ENCODE measurements at regions not wholly inside any gene's neighbourhood (a gene's known extent, or its start where the extent isn't known, plus 50 kb on each side); places are given as distances from the start of the nearest gene placed in this dataset.

DNA sequence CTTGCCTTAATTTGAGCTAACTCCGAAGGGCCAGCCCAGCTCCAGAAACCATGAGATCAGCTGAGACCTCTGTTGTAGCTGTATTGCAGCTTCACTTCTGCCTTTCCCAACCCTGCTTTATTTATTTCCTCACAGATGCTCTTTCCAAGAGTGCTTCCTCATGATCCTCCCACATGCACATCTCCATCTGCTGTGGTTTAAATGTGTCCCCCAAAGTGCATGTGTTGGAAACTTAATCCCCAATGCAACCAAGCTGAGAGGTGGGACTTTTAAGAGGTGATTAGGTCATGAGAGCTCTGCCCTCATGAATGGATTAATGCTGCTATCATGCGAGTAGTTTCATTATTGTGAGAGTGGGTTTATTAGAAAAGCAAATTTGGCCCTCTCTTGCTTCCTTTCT lies 164.4 kb upstream of the TAB2 start:
- H3K27ac ChIP-seq, result no peak overlapping the region
- intact Hi-C loops (cut with DNase I), result no loop called here
- 53 to 75% (median 69%) methylated on average over 2 of the region's 2 CpGs for WGBS, 4 donors
- TF ChIP-seq POLR2A (IDR thresholded peaks at IDR 0.05), result no peak
- TF ChIP-seq, protein P1, sequence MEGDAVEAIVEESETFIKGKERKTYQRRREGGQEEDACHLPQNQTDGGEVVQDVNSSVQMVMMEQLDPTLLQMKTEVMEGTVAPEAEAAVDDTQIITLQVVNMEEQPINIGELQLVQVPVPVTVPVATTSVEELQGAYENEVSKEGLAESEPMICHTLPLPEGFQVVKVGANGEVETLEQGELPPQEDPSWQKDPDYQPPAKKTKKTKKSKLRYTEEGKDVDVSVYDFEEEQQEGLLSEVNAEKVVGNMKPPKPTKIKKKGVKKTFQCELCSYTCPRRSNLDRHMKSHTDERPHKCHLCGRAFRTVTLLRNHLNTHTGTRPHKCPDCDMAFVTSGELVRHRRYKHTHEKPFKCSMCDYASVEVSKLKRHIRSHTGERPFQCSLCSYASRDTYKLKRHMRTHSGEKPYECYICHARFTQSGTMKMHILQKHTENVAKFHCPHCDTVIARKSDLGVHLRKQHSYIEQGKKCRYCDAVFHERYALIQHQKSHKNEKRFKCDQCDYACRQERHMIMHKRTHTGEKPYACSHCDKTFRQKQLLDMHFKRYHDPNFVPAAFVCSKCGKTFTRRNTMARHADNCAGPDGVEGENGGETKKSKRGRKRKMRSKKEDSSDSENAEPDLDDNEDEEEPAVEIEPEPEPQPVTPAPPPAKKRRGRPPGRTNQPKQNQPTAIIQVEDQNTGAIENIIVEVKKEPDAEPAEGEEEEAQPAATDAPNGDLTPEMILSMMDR (IDR thresholded peaks at IDR 0.05), result no peak
- H3K4me1 ChIP-seq (replicated peaks in 1 of 2), result no peaks in the 10 kb centered on the region
- H3K9me3 ChIP-seq (replicated peaks in 1 of 3), result no peaks in the 10 kb centered on the region
- H3K27me3 ChIP-seq, result no peaks in the 10 kb centered on the region
- H3K4me3 ChIP-seq, result no peak overlapping the region
- H3K36me3 ChIP-seq (replicated peaks in 1 of 2), result no peaks in the 10 kb centered on the region
- DNase-seq, result no peak

DNA sequence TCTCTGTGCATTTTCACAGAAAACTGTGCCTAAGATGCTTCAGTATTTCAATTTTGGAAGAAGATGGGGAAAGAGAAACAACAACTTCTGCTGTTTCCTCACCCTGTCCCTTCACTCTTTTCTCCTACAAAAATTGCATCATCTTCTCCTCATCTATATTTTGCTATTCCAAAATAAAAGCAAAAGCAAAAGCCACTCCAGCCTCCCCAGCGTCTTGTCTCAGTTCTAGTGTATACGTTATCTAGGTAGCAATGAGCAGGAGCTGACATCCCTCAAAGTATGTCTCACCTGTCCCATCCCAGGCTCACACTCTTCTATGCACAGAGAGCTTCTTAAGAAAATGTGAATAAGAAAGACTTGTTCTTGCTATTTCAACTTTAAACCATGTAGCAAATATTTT lies 163.8 kb upstream of the TAB2 start:
- Histone ChIP-seq H3K36me3 (replicated peaks in 1 of 2) (no peaks in the 10 kb centered on the region), H3K9me3 (replicated peaks in 1 of 3) (no peaks in the 10 kb centered on the region), H3K27me3 (no peaks in the 10 kb centered on the region), H3K4me3 (no peak overlapping the region), H3K27ac (no peak overlapping the region), H3K4me1 (replicated peaks in 1 of 2) (no peaks in the 10 kb centered on the region)
- DNase-seq, result no peak
- TF ChIP-seq, protein P1 (IDR thresholded peaks at IDR 0.05), result no peak
- TF ChIP-seq POLR2A (IDR thresholded peaks at IDR 0.05), result no peak
- intact Hi-C loops (cut with DNase I), result no loop called here
- 79 to 84% (median 82%) methylated on average over 2 of the region's 2 CpGs for WGBS, 4 donors

DNA sequence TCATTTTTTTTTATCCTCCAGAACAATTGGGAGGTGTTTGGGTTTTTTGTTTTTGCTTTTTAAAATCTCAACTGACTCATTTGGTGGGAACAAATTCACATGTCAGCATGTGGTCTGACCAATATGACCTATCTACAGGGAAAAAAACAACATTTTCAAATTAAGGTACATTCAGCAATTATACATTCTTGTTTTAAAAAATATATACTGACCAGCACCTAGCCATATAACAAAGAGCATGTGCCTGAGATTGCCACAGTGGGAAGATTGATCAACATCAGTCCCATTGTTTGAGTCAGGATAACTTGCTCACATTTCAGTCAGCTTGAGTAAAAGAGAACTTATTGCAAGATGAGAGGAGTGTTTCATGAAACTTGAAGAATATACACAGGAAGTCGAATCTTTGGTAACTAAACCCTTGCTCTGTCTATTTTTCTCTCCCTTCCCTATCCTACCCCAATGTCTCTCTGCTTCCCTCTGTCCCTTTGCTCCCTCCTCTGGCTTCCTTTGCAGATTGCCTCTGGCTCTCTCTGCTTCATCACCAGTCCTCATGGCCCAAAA lies 163.2 kb upstream of the TAB2 start:
- no peak overlapping the region for H3K4me3 ChIP-seq
- no peaks in the 10 kb centered on the region for H3K36me3 ChIP-seq (replicated peaks in 1 of 2)
- 73 to 82% (median 78%) methylated on average over 1 of the region's 1 CpG for WGBS, 4 donors
- no peaks in the 10 kb centered on the region for H3K9me3 ChIP-seq (replicated peaks in 1 of 3)
- intact Hi-C loops (cut with DNase I), result no loop called here
- H3K4me1 ChIP-seq (replicated peaks in 1 of 2), result no peaks in the 10 kb centered on the region
- no peaks in the 10 kb centered on the region for H3K27me3 ChIP-seq
- TF ChIP-seq, protein P1 (IDR thresholded peaks at IDR 0.05), result no peak
- no peak for TF ChIP-seq POLR2A (IDR thresholded peaks at IDR 0.05)
- DNase-seq, result no peak
- H3K27ac ChIP-seq, result no peak overlapping the region

DNA sequence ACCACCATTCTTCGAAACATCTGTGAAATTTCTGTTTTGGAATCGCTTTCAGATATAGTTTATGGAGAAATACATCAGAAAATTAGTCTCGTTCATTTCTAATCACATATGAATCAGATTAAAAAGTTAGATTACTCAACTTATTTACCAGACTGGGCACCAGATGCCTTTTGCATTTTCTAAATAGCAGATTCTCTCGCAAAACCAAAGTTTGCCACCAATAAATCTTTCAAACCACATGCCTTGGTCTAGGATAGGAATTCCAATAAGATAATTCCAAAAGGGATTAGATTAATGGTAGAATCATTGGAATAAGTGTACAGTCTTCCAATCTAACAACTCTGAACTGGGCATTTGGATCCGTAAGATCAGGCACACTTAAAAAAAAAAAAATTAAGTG lies 160.4 kb upstream of the TAB2 start:
- H3K4me1 ChIP-seq (replicated peaks in 1 of 2), result no peaks in the 10 kb centered on the region
- no peaks in the 10 kb centered on the region for H3K27me3 ChIP-seq
- WGBS, 4 donors, result 82 to 93% (median 88%) methylated on average over 5 of the region's 5 CpGs
- H3K36me3 ChIP-seq (replicated peaks in 1 of 2), result no peaks in the 10 kb centered on the region
- H3K9me3 ChIP-seq (replicated peaks in 1 of 3), result no peaks in the 10 kb centered on the region
- no peak overlapping the region for H3K4me3 ChIP-seq
- H3K27ac ChIP-seq, result no peak overlapping the region
- TF ChIP-seq POLR2A (IDR thresholded peaks at IDR 0.05), result no peak
- TF ChIP-seq, protein P1 (IDR thresholded peaks at IDR 0.05), result no peak
- no peak for DNase-seq
- intact Hi-C loops (cut with DNase I), result no loop called here

Data from adrenal gland (tissue), 9 donors.